Esophagus muscularis mucosa (tissue), 4 donors: ENCODE measurements at regions not wholly inside any gene's neighbourhood (a gene's known extent, or its start where the extent isn't known, plus 50 kb on each side); places are given as distances from the start of the nearest gene placed in this dataset.

Experiments used
- CTCF ChIP-seq, 3 experiments: fragments of 200-600 bp in 2 of 3; fragments of 450-650 bp in 1 of 3; sonication (generic) in 2 of 3; IDR thresholded peaks; one replicate each; pipeline ENCODE4 v1.5.1; 2017 to 2019; ENCODE audit warnings: antibody characterized with exemption in 3 of 3, mild to moderate bottlenecking in 2 of 3, moderate library complexity in 1 of 3
- EP300 ChIP-seq: sonication (generic); formaldehyde crosslinking; IDR thresholded peaks from one replicate; pipeline ENCODE4 v1.6.1; 2017; ENCODE audit warnings: antibody characterized with exemption
- POLR2AphosphoS5 ChIP-seq, 2 donors: sonication (generic); formaldehyde crosslinking; IDR thresholded peaks; one replicate each; pipeline ENCODE4 v1.6.1; 2017; ENCODE audit warnings: antibody characterized with exemption in 2 of 2

DNA sequence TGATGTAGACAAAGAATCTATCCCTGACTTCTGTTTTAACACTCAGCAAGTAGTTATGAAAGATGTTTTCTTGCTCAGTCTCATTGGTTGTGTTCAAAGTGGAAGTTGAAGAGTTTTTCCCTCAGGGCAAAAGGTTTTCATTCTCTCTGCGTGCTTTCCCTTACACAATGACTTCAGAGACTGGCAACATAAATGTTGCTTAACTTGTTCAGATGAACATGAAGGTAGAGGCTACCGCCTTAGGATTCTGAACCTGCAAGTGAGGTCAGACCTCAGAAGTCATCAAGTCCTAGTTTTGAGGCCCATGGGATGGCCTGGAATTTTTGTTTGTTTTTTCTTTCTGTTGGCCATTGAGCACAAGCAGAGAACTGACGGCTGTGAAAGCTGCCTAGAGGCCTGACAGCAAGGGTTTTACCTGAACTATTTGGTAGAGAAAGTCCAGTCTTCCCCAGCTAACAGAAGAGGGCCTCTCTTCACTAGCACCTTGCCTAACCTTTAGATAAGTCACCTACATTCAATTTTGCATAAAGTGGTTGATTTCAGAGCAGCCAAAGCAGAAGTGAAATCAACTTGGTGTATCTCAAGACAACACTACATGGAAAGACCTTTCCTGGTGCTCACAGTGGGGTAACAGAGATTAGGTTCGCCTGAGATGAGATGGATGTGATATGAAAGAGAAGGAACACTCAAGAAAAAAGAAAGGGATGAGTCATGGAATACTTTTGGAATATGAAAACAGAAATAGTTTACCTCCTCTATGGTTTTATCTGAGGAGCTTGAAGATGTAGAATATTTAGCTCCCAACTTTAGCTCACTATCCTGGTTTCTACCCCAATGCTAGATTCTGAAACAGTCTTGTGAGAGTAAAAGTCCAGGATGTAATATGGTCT is 53.6 kb upstream of the AP4E1 start:
- TF ChIP-seq CTCF (IDR thresholded peaks at IDR 0.05) = no peak
- TF ChIP-seq POLR2AphosphoS5 (IDR thresholded peaks at IDR 0.05) = no peak
- no peak for TF ChIP-seq EP300
